H9 (cell line): ENCODE measurements at regions not wholly inside any gene's neighbourhood (a gene's known extent, or its start where the extent isn't known, plus 50 kb on each side); places are given as distances from the start of the nearest gene placed in this dataset.

Source experiments
- DNase-seq: peaks from one replicate; pipeline ENCODE4 v3.0.0-alpha.2; 2017
- H2AFZ ChIP-seq: one replicate; pipeline ENCODE4 v1.6.1; 2013; ENCODE audit warnings: mild to moderate bottlenecking, low read length, control low read depth, moderate library complexity
- H2AK5ac ChIP-seq: 2 replicates; pipeline ENCODE4 v1.6.1; 2013; ENCODE audit warnings: low read length, control low read depth, mixed read lengths; ENCODE audit not compliant: insufficient read length
- H2BK120ac ChIP-seq: one replicate; pipeline ENCODE4 v1.6.1; 2013; ENCODE audit warnings: low read depth, mild to moderate bottlenecking, low read length, control low read depth, inconsistent platforms; ENCODE audit not compliant: poor library complexity, severe bottlenecking
- H2BK12ac ChIP-seq: 2 replicates; pipeline ENCODE4 v1.6.1; 2013; ENCODE audit warnings: low read length, control low read depth, mixed read lengths, low read depth; ENCODE audit not compliant: insufficient read length
- H2BK15ac ChIP-seq: 2 replicates; pipeline ENCODE4 v1.6.1; 2013; ENCODE audit warnings: low read depth, low read length, control low read depth
- H2BK20ac ChIP-seq: one replicate; pipeline ENCODE4 v1.6.1; 2013; ENCODE audit warnings: low read depth, mild to moderate bottlenecking, low read length, control low read depth, inconsistent platforms; ENCODE audit not compliant: poor library complexity, severe bottlenecking
- H2BK5ac ChIP-seq: 2 replicates; pipeline ENCODE4 v1.6.1; 2013; ENCODE audit warnings: low read length, control low read depth, mixed read lengths; ENCODE audit not compliant: insufficient read length
- H3K14ac ChIP-seq: 2 replicates; pipeline ENCODE4 v1.6.1; 2013; ENCODE audit warnings: low read length, control low read depth; ENCODE audit not compliant: insufficient read depth
- H3K18ac ChIP-seq: 2 replicates; pipeline ENCODE4 v1.6.1; 2013; ENCODE audit warnings: low read depth, mild to moderate bottlenecking, mixed read lengths, low read length, control low read depth; ENCODE audit not compliant: insufficient read length
- H3K23ac ChIP-seq: 2 replicates; pipeline ENCODE4 v1.6.1; 2013; ENCODE audit warnings: low read length, control low read depth, mixed read lengths, low read depth; ENCODE audit not compliant: insufficient read length
- H3K23me2 ChIP-seq: 2 replicates; pipeline ENCODE4 v1.6.1; 2013; ENCODE audit warnings: low read depth, mild to moderate bottlenecking, mixed read lengths, low read length, control low read depth; ENCODE audit not compliant: insufficient read length, poor library complexity, severe bottlenecking
- H3K27ac ChIP-seq: 2 replicates; pipeline ENCODE4 v1.5.1; 2013; ENCODE audit warnings: low read length, control low read depth, mixed read lengths, low read depth; ENCODE audit not compliant: insufficient read length
- H3K27me3 ChIP-seq: 2 replicates; pipeline ENCODE4 v1.6.1; 2013; ENCODE audit warnings: low read length, control low read depth, inconsistent platforms; ENCODE audit not compliant: insufficient read depth
- H3K4ac ChIP-seq: 2 replicates; pipeline ENCODE4 v1.6.1; 2013; ENCODE audit warnings: low read depth, mild to moderate bottlenecking, control low read depth, inconsistent platforms, low read length, moderate library complexity
- H3K4me1 ChIP-seq: 2 replicates; pipeline ENCODE4 v1.6.1; 2013; ENCODE audit warnings: low read length, control low read depth, inconsistent platforms; ENCODE audit not compliant: insufficient read depth
- H3K4me2 ChIP-seq: 2 replicates; pipeline ENCODE4 v1.6.1; 2013; ENCODE audit warnings: low read length, control low read depth, mixed read lengths; ENCODE audit not compliant: insufficient read length, insufficient read depth
- H3K56ac ChIP-seq: 2 replicates; pipeline ENCODE4 v1.6.1; 2013; ENCODE audit warnings: low read depth, mild to moderate bottlenecking, mixed read lengths, low read length, control low read depth; ENCODE audit not compliant: insufficient read length
- H3K79me1 ChIP-seq: 2 replicates; pipeline ENCODE4 v1.6.1; 2013; ENCODE audit warnings: low read depth, mild to moderate bottlenecking, moderate library complexity, low read length, control low read depth, inconsistent platforms; ENCODE audit not compliant: insufficient read depth, poor library complexity, severe bottlenecking
- H3K79me2 ChIP-seq: 2 replicates; pipeline ENCODE4 v1.6.1; 2013; ENCODE audit warnings: low read length, control low read depth, inconsistent platforms; ENCODE audit not compliant: insufficient read depth
- H3K9ac ChIP-seq: 2 replicates; pipeline ENCODE4 v1.6.1; 2013; ENCODE audit warnings: low read length, control low read depth, mixed read lengths; ENCODE audit not compliant: insufficient read length; ENCODE audit errors: extremely low read depth
- H3K9me3 ChIP-seq: one replicate; pipeline ENCODE4 v1.6.1; 2013; ENCODE audit warnings: low read depth, low read length, inconsistent platforms; ENCODE audit not compliant: control insufficient read depth
- H3T11ph ChIP-seq: one replicate; pipeline ENCODE4 v1.6.1; 2013; ENCODE audit warnings: mild to moderate bottlenecking, low read length, control low read depth, inconsistent platforms
- H4K20me1 ChIP-seq: one replicate; pipeline ENCODE4 v1.6.1; 2013; ENCODE audit not compliant: control insufficient read depth, insufficient read length, insufficient read depth
- H4K5ac ChIP-seq: 2 replicates; pipeline ENCODE4 v1.6.1; 2013; ENCODE audit warnings: low read depth, mild to moderate bottlenecking, mixed read lengths, low read length, control low read depth; ENCODE audit not compliant: insufficient read length
- H4K8ac ChIP-seq: replicated peaks from 2 replicates; pipeline ENCODE4 v1.6.1; 2013; ENCODE audit warnings: low read length, control low read depth, mixed read lengths, low read depth; ENCODE audit not compliant: insufficient read length
- H4K91ac ChIP-seq: 2 replicates; pipeline ENCODE4 v1.6.1; 2013; ENCODE audit warnings: low read depth, mild to moderate bottlenecking, moderate library complexity, mixed read lengths, low read length, control low read depth; ENCODE audit not compliant: insufficient read length
- H3K27ac Mint-ChIP-seq, 3 experiments: 2 replicates in 2 of 3; 3 replicates in 1 of 3; pipeline ENCODE4 v1.8.0; 2020 to 2021; ENCODE audit warnings: mixed read lengths in 3 of 3, mild to moderate bottlenecking in 1 of 3, moderate library complexity in 1 of 3
- H3K27me3 Mint-ChIP-seq: 2 replicates; pipeline ENCODE4 v1.8.0; 2021; ENCODE audit warnings: low read depth, mild to moderate bottlenecking, moderate library complexity, mixed read lengths
- H3K36me3 Mint-ChIP-seq, 3 experiments: 2 replicates in 2 of 3; 3 replicates in 1 of 3; pipeline ENCODE4 v1.8.0; 2020 to 2021; ENCODE audit warnings: low read depth in 3 of 3, mixed read lengths in 3 of 3; ENCODE audit not compliant: insufficient read depth in 1 of 3
- H3K4me1 Mint-ChIP-seq, 2 experiments: 2 replicates each; pipeline ENCODE4 v1.8.0; 2020; ENCODE audit warnings: mixed read lengths in 2 of 2
- H3K4me3 Mint-ChIP-seq, 2 experiments: 2 replicates in 1 of 2; 3 replicates in 1 of 2; pipeline ENCODE4 v1.8.0; 2020 to 2021; ENCODE audit warnings: mild to moderate bottlenecking in 2 of 2, mixed read lengths in 2 of 2, moderate library complexity in 1 of 2
- H3K9me3 Mint-ChIP-seq, 2 experiments: 2 replicates in 1 of 2; 3 replicates in 1 of 2; pipeline ENCODE4 v1.8.0; 2020; ENCODE audit warnings: mild to moderate bottlenecking in 2 of 2, mixed read lengths in 2 of 2, moderate library complexity in 1 of 2
- WGBS: extraction: QIAGEN DNeasy Blood & Tissue Kit; methylation state at CpG from one replicate; pipeline ENCODE4 v1.1.7; 2013; ENCODE audit warnings: missing lambda C conversion rate, low lambda C conversion rate, mixed read lengths; ENCODE audit not compliant: insufficient read length; ENCODE audit errors: extremely low coverage; 5-methylcytosine and 5-hydroxymethylcytosine counted together
- TF ChIP-seq, protein P1 (sequence below): fragments of 200-600 bp; sonication (generic); conservative IDR thresholded peaks from 3 replicates; pipeline ENCODE4 v1.8.0; 2021; ENCODE audit warnings: antibody characterized with exemption, mild to moderate bottlenecking

DNA sequence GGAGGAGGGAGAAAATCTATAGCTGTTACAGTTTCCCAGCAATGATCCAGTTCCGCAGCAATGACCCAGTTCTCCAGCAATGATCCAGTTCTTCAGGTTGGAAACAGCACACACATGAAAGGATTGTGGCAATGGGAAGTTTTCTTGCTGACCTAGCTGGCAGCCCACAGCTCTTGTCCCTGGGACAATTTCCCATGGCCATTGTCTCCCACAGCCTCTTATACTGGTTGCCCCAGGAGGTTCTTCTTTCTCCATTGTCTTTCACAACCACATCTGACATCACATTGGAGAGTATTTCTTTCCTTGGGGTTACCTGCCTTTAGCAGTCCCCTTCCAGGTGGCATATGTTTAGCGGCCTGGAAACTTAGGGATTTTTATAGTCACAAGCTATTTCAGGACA, 209.8 kb upstream of the PLEKHG7 start:
- H2BK20ac ChIP-seq: no peak overlapping the region
- H4K20me1 ChIP-seq: no peaks in the 10 kb centered on the region
- no peak overlapping the region for H2BK12ac ChIP-seq
- no peak overlapping the region for H4K8ac ChIP-seq
- H3K4me3 Mint-ChIP-seq: no peak overlapping the region
- no peak overlapping the region for H3K27ac Mint-ChIP-seq
- H2BK120ac ChIP-seq: no peak overlapping the region
- WGBS: no CpG with 5 or more reads among the region's 2 CpGs
- H2AK5ac ChIP-seq: no peak overlapping the region
- no peaks in the 10 kb centered on the region for H3K4me1 ChIP-seq
- H3T11ph ChIP-seq: no peak overlapping the region
- TF ChIP-seq, protein P1, sequence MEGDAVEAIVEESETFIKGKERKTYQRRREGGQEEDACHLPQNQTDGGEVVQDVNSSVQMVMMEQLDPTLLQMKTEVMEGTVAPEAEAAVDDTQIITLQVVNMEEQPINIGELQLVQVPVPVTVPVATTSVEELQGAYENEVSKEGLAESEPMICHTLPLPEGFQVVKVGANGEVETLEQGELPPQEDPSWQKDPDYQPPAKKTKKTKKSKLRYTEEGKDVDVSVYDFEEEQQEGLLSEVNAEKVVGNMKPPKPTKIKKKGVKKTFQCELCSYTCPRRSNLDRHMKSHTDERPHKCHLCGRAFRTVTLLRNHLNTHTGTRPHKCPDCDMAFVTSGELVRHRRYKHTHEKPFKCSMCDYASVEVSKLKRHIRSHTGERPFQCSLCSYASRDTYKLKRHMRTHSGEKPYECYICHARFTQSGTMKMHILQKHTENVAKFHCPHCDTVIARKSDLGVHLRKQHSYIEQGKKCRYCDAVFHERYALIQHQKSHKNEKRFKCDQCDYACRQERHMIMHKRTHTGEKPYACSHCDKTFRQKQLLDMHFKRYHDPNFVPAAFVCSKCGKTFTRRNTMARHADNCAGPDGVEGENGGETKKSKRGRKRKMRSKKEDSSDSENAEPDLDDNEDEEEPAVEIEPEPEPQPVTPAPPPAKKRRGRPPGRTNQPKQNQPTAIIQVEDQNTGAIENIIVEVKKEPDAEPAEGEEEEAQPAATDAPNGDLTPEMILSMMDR: no peak
- no peaks in the 10 kb centered on the region for H3K23me2 ChIP-seq
- no peaks in the 10 kb centered on the region for H3K27me3 ChIP-seq
- H2BK15ac ChIP-seq: no peak overlapping the region
- no peak overlapping the region for H3K27ac ChIP-seq
- H2AFZ ChIP-seq: no peak overlapping the region
- H3K4me1 Mint-ChIP-seq: peaks cover 9 to 10% of the 10 kb centered on the region in 2 experiments
- no peak overlapping the region for H3K4ac ChIP-seq
- no peaks in the 10 kb centered on the region for H3K79me1 ChIP-seq
- no peaks in the 10 kb centered on the region for H3K9me3 ChIP-seq
- peaks cover 0 to 4% of the 10 kb centered on the region in 2 experiments; a peak in 2 of 5 replicates for H3K9me3 Mint-ChIP-seq
- H3K27me3 Mint-ChIP-seq: no peaks in the 10 kb centered on the region
- no peak overlapping the region for H4K91ac ChIP-seq
- H2BK5ac ChIP-seq: no peak overlapping the region
- H3K56ac ChIP-seq: no peak overlapping the region
- H3K36me3 Mint-ChIP-seq: peaks cover 0 to 5% (median 0%) of the 10 kb centered on the region in 3 experiments; a peak in 3 of 7 replicates
- no peak overlapping the region for H4K5ac ChIP-seq
- no peak overlapping the region for H3K23ac ChIP-seq
- no peak overlapping the region for H3K14ac ChIP-seq
- H3K4me2 ChIP-seq: no peak overlapping the region
- DNase-seq: no peak
- no peak overlapping the region for H3K9ac ChIP-seq
- H3K79me2 ChIP-seq: no peaks in the 10 kb centered on the region
- H3K18ac ChIP-seq: no peak overlapping the region
